ENCODE measurements at regions not wholly inside any gene's neighbourhood (a gene's known extent, or its start where the extent isn't known, plus 50 kb on each side); places are given as distances from the start of the nearest gene placed in this dataset.
"Not testable (repeated sequence)": the region's sequence is repeated elsewhere in the genome, so short reads cannot be mapped to it uniquely, and the experiment has no call there.

GRCh38 chr20:47991875-47992488 is 206.7 kb upstream of the SULF2 start:
- no peak for DNase-seq

- no peak for DNase-seq
Measured at GRCh38 chr20:47990507-47991150, 205.3 kb upstream of the SULF2 start.

GRCh38 chr20:47989957-47990356 is 204.7 kb upstream of the SULF2 start:
- DNase-seq: no peak

GRCh38 chr20:47988676-47989075 is 203.4 kb upstream of the SULF2 start:
- no peak for DNase-seq

DNA sequence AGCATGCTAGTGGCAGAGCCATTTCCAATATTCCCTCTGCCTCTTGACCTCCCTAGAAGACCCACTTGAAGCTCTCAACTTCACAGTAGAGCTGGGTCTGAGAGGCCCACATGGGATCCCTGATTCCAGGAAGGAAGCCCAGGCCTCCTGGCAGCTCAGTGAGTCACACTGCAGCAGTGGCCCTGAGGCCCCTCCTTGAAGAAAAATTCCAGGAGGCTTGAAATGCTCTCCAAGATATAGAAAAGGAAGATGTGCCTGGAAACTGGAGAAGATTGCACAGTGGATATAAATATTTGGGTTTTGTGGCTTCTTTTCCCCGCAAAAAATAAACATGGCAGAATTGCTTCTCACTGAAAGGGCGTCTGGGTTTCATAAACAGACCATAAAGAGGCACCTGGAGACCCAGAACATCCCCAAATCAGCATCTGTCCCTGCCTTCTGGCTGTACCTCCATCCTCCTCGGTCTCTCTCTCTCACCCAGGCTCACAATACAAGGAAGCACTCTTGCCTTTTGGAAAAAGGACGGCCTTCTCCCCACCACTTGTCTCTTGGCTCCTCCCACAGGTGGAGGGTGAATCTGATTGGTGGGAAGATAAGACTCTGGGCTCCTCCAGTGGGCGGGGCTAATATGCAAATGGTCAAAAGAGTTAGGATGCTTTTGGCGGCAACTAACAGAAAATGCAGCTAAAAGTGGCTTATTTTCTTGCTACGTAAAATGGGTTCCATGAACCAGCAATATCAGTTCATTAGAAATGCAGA is 200.0 kb upstream of the SULF2 start:
- no peak for DNase-seq

DNA sequence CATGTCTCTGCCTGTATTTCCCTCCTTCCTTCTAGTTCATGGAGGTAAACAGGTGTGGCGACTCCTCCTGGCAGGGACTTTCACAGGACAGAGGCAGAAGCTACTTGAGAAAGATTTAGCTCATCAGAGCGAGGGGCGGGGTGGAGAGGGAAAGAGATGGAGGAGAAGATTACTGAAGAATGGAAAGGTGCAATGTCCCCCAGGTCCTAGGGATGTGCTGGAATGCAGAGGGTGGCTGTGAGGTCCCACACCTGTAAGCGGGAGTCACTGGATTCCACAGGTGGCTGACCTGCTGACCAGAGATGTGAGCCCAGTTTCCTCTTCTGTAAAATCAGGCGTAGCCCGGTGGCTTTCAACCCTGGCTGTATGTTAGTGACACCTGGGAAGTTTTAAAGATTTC is 199.2 kb upstream of the SULF2 start:
- DNase-seq: no peak

- DNase-seq: not testable (repeated sequence)
Measured at GRCh38 chr20:47983642-47984041, 198.4 kb upstream of the SULF2 start.

GRCh38 chr20:47982574-47983360 is 197.5 kb upstream of the SULF2 start:
- no peak for DNase-seq

DNA sequence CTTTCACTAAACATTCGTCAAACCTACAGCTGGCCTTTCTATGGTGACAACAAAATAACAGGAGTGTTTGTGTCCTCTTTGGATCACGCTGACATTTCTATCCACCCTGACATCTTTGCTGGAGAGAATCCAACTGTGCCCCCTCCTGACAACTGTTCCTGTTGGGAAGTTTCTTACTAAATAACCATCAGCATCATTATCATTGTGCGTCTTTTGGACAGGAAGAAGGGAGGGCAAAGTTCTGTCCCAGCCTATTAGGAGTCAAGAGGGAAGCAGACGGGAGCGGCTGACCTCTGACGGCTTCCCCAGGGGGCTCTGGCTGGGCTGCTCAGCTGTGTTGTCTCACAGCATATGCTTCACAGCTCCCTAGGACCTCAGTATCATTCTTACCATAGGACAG is 195.9 kb upstream of the SULF2 start:
- no peak for DNase-seq

- DNase-seq: no peak
Measured at GRCh38 chr20:47980336-47981177, 195.3 kb upstream of the SULF2 start.

- DNase-seq: not testable (repeated sequence)
Measured at GRCh38 chr20:47979361-47980095, 194.2 kb upstream of the SULF2 start.

DNA sequence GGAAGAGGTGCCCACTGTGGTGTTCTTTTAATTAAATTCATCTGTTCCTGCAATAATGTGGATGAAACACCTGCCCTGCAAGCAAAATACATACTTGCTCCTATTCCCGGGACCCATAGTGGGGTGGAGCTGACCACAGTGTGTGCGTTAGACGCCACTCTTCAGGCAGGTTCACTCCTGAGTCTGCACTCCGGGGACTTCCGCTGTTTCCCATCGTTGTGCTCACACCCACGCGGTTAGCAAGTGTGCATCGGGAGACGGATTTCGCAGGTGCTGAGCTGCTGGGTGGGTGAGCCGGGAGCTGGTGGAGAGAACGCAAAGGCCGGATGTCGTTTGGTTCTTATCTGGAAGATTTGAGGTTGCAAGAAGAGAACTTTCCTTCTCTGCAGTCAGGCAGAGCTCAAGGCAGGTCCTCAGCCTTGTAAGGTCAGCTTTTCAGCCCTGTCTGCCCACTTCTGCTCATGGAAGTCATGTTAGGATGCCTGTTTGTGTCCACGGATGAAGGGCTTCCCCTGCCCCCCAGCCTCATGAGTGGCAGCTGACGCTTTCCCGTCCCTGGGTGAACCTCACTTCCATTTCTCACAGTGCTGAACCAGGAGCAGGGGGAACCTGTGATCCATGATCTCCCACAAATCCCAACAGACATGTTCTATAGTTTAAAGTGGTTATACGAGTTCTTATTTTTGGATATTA is 193.3 kb upstream of the SULF2 start:
- DNase-seq: not testable (repeated sequence)

DNA sequence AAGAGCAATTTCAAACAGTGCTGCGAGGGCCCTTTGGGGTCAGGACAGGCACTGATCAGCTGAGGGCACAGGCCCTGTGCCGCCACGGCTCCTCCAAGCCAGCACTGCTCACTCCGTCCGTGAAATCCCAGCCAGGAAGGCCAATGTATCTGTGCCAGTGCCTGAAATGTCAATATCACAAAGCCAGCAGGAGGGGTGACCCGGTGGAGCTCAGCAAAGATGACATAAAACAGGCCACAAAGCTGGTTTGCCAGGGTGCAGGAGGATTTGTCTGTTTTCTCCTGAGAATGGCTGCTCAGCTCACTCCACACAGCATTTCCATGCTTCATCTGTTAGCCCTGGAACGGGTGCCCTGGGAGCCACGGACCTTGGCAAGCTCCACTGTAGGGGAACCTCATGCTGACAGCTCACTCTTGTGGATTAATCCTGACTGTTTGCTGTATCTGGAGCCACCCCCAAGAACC is 192.5 kb upstream of the SULF2 start:
- DNase-seq: not testable (repeated sequence)

DNA sequence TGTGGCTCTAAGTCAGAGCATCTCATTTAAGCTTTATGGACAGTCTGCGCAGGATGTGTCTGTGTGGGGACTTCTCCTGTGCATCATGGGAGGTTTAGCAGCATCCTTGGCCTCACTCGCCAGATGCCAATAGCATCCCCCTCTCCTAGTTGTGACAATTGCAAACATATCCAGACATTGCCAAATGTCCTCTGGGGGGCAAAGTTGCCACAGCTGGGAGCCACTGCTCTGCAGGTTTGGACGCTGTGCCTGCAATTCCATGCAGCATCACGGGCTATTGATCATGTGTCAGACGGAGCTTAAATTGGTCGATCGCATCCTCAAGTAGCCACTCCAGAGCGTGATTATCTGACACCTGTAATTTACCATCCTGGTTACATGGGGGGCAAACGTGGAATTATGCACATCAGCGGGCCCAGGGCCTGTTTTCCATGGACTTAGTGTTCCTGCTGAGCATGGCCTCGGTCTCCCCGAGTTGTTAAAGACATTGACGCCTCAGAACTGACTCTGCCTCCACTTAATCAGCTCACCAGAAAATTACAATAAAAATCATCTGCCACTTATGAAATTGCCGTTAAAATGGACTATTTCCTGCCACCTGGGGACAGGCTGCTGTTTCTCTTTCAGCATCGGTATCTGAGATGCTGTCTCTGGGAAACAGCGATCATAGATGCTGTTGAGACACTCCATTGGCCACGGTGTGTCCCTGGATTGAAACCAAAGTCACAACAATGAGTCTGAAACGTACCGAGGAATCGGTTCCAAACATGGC is 191.9 kb upstream of the SULF2 start:
- DNase-seq: not testable (repeated sequence)

- no peak for DNase-seq
Measured at GRCh38 chr20:47974234-47974878, 189.1 kb upstream of the SULF2 start.

DNA sequence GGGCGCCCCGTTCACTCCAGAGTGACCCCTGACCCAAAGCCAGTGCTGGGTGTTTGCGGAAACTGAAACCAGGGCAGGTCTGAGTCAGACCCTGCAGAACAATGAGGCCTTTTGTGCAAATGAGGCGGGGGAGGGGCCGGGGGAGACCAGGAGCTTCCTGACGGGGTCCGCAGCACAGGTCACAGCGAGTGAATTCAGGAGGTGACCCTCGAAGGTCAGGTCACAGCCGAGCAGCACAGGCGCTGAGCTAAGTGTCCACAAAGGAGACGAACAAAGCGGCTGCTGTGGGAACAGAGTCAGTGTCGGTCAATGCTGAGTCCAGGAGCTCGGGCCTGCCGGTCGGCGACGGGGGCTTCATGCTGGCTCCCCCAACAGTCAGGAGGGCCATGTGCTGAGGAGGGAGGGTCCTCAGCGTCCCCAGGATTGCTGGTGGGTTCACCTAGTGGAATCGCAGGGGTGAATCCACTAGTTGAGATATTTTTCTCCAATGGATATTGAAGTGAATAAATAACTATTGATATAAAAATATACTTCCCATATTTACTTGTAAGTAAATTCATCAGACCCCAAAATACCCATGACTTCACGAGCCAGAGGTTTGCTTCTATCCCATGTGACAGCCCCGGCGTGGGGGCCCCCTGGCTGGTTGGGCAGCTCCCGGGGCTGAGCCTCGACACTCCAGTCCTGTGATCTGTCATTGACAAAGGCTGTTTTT is 188.4 kb upstream of the SULF2 start:
- DNase-seq: no peak

DNA sequence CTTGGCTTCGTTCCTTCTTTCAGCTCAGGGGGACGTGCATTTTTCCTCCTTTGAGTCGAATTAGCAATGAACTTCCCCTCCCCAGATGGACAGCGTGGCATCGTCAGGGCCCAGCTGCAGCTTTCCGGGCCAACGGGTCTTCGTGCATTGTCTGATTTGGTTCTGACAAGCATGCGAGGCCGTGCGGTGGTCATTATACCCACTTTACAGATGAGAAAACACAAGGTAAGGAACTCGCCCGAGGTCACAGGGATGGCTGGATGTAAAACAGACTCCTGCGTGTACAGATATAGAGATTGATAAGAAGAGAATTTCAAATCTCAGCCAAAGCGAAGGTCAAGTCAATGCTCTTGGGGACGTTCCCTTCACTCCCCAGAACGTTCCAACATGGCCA is 187.6 kb upstream of the SULF2 start:
- DNase-seq: no peak

GRCh38 chr20:47972297-47972915 is 187.1 kb upstream of the SULF2 start:
- DNase-seq: not testable (repeated sequence)
